Right kidney (tissue), 1 donor: ENCODE measurements at regions not wholly inside any gene's neighbourhood (a gene's known extent, or its start where the extent isn't known, plus 50 kb on each side); places are given as distances from the start of the nearest gene placed in this dataset.

Experiments used
- DNase-seq: peaks from one replicate; pipeline ENCODE4 v3.0.0-alpha.2; 2016

DNA sequence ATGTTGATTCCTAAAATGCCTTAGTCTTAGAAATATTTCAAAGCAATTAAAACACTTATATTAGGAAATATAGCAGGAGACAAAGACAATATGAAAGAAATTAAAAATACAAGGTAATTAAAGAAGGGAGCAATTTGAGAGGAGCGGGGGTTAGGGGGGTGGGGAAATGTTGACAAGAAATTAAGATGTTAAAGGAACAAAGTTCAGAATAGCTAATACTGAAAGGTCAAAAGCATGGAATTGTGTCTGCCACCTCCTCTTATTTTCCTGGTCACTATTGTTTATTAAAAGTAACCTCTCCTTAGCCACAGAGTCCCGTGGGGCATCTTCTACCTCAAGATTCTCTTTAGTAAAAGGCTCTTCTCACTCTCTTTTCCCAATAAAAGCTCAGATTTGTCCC lies 244.1 kb downstream of the MREG start:
- DNase-seq, result no peak

- no peak for DNase-seq
Measured at GRCh38 chr2:215767625-215768024, 245.7 kb downstream of the MREG start.

DNA sequence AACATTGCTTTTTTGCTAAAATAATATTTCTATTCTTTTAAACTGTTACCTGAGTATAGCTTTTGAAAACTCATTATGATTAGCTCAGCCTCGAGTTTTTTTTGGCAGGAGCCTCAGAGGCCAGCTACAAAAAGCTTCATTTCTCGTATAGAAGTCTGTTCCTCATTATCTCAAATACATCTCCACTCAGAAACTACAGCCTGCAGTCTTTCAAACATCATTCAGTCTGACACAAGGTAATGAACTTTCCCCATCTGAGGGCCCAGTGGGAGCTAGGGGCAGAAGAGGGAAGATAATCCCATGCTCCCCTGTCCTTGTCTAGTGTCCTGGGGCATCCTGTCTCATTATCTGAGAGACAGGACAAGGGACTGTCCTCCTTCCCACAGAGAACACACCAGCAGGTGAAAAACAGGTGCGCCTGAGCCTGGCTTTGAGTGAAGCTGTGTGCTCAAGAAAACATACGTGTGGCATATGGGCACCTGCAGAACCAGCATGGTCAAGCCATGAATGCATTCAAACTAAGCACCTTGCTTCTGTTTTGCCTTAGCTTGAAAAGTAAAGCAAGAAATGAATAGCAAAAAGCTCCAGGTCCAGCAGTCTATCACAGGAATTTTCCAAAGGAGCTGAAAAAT lies 247.5 kb downstream of the MREG start:
- no peak for DNase-seq

DNA sequence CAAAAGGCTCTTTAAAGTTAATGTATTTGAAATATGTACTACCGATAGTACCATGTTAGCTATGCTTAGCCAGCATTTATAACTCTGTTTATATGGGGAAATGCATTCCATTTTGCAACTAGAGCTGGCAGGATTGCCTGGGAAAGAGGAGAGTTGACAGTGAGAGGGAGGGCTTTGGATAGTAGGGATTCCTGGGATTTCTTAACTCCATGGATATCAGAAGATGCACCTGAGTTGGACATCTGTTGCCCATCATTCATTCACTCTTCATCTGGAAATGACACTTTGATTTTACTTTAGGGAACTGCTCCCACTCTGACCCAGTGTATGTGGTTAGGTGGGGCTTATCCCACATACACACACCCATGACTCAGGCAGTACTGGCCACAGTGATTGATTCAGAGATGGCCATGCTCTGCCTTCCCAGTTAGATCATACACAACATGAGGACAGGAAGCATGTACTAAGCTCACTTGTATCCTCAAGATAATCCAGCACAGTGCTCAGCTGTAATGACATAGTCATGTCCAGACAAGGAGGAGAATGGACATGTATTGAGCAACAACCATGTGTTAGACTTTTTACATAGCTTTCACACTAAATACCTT lies 248.8 kb downstream of the MREG start:
- DNase-seq, result no peak

- no peak for DNase-seq
Measured at GRCh38 chr2:215760557-215760956, 252.8 kb downstream of the MREG start.

GRCh38 chr2:215760091-215760490 lies 253.3 kb downstream of the MREG start:
- DNase-seq, result no peak

GRCh38 chr2:215758691-215759090 lies 254.7 kb downstream of the MREG start:
- no peak for DNase-seq

GRCh38 chr2:215756346-215756730 lies 257.0 kb downstream of the MREG start:
- DNase-seq, result no peak

GRCh38 chr2:215755641-215756345 lies 257.6 kb downstream of the MREG start:
- no peak for DNase-seq

DNA sequence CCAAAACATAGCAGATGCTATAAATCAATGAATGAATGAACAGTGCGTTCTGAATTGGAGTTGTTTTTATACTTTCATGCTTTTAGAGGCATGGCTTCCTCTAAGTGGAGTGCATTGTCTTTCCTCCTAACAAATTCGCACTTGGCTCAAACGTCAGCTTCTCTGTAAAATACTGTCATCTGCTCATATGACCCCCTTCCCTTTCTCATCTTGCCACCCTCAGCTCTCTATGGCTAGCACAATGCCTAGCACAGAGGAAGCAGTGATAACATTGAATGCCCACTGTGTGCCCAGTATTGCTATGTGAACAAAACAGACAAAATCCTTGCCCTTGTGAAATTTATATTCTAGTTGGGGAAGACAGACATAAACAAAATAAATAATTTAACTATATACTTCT lies 258.8 kb downstream of the MREG start:
- no peak for DNase-seq

DNA sequence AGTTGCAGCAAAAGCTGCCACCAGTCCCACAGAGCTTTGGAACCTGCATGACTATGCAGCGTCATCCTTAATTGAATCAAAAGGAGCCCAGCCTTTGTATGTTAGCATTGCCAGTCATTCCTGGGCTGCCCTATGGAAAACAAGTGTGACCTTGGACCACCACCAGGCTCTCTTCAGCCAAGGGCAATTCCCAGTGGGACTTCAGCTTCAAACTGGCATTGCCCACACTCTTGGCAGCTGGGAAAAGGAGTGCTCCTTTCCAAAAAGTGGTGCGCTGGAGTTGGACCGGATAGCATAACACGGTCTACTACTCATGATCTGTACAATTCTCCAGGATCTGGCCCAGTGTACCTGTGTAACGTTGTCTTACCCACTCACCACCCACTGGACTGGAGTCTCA lies 259.5 kb downstream of the MREG start:
- no peak for DNase-seq

- DNase-seq, result no peak
Measured at GRCh38 chr2:215752991-215753390, 260.4 kb downstream of the MREG start.

DNA sequence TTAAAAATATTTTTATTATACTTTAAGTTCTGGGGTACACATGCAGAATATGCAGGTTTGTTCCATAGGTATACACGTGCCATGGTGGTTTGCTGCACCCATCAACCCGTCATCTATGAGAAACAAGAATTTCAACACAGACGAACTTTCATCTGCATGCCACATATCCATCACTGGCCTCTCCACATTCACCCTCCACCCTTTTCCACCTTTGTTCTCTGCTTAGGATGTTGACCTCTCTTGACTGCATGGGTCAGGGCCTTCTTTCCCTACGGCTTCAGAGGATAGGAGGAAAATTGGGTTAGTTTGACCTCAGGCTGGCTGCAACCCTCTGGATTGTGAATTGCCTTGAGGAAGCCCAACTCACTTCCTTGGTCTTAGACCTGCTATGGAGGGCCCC lies 260.9 kb downstream of the MREG start:
- DNase-seq, result no peak

GRCh38 chr2:215751911-215752272 lies 261.5 kb downstream of the MREG start:
- DNase-seq, result no peak

DNA sequence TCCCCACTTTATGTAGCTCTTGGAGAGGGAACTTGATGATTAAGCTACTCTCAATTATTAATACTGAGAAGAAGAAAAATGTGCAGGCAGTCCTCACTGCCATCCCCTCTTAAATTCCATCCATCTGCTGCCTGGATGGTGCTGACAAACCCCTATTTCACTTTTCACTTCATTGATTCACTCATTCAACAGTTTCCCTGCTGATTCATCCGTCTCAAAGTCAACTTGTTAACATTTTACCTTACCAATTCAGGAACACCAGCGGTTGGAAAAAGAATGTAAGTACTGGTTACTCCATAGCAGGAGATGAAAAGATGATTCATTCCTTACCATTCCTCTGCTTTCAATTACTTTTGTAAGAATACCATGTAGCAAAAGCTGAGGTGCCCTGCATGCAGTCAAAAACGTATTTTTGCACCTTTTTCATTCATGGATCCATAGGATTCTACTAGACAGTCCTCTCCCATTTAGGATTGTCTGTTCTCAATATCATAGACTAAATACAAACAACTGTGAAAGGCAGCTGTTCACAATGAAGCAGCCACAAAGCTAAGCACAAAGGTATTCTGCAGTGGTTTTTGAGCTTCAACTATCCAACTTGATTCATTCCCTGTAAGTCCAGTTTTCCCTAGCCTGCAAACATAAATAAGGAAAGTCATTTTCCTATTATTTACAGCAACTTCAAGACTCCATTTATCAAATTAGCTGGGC lies 262.0 kb downstream of the MREG start:
- no peak for DNase-seq

- no peak for DNase-seq
Measured at GRCh38 chr2:215750763-215751162, 262.6 kb downstream of the MREG start.

GRCh38 chr2:215749092-215749957 lies 264.0 kb downstream of the MREG start:
- no peak for DNase-seq

GRCh38 chr2:215748446-215748845 lies 264.9 kb downstream of the MREG start:
- no peak for DNase-seq

DNA sequence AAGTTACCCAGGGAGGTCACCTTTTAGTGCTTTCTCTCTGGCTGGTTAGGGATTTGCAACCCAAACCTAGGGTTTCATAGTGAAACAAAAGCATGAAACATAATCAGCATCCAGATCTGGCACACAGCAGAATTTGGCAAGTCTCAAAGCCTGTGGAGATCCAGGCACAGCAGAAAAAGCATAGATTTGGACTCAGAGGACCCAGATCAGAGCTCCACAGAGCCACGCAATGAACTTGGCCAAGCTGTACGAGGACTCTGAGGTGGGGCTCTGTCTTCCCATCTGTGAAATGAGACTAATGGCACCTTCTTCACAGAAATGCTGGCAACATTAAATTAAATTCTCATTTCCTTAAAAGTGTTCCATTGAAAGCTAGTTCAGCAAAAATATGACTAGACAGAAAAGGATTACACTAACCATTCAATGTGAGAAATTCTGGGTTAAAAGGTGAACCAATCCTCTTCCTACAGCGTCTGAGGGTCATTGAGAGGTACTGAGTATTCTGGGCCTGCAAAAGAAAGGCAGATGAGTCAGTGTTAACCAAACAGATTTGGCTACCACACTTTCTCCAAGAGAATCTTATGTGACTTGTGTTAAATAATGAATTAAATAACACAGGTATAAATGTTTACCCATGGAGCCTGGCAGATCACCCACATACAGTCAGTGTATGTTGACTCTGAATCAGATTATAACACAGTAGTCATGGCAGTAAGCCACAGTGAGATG lies 266.3 kb downstream of the MREG start:
- no peak for DNase-seq

DNA sequence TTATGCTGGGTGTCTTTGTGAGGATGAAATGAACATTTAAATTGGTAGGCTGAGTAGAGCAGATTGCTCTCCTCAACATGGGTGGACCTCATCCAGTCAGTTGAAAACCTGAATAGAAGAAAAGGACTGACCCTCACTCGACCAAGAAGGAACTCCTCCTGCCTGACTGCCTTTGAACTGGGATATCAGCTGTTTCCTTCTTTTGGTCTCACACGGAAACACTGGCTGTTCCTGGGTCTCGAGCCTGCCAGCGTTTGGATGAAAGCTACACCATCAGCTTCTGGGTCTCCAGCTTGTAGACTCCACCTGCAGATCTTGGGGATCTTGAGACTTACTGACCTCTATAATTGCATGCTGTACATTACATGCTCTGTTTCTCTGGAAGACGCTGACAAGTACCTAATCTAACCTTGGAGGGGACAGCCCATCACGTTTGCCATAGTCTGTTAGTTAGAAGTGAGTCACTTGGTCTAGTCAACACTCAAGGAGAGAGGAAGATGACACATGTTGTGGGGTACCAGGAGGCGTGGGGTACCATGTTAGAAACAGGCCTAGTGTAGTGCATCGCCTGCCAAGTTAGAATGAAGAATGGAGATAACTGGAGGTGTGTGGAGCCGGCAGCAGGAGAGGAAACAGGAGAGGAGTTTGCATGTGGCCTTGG lies 267.0 kb downstream of the MREG start:
- no peak for DNase-seq

- no peak for DNase-seq
Measured at GRCh38 chr2:215745331-215745730, 268.0 kb downstream of the MREG start.
